ENCODE measurements at regions not wholly inside any gene's neighbourhood (a gene's known extent, or its start where the extent isn't known, plus 50 kb on each side); places are given as distances from the start of the nearest gene placed in this dataset.
"Not testable (repeated sequence)": the region's sequence is repeated elsewhere in the genome, so short reads cannot be mapped to it uniquely, and the experiment has no call there.

DNA sequence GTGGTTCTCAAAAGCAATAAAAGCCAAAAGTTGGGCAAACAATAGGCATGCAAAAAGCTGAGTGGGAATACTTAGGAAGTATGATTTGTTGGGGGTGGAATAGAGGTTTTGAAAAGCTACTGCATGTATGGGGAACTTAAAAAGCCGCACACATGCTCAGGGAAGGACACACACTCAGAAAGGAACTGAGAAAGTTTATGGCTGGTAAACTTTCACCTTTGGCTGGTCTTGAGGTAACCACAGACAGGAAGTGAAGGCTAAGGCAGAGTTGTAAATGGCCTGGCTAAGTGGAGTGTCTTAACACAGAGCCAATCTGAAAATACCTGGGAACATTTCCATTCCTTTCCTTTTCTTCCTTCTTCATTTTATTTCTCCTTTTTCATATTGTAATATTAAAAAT lies 134.5 kb upstream of the EXOC2 start:
- intact Hi-C loops (cut with micrococcal nuclease), result no loop called here
- DNase-seq, result no peak
- ATAC-seq, result no peak

DNA sequence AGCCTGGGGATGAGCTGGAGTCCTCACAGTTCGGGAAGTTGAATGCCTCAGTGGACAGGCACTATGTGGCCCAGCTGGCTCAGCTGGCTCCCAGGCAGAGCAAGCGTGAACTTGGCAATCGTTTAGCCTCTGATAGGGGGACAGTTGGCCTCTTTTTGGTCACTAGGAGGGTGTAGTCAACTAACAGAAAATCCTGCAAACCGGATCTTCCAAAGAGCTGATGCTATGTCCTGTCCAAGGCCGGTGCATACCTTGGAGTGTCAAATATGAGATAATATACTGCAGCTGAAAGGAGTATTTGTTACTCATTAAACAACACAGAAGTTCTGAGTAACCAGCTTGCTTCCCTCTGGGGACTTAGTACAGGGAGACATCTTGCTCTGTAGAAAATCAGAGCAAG lies 126.2 kb upstream of the EXOC2 start:
- ATAC-seq (no peak), DNase-seq (no peak)
- intact Hi-C loops (cut with micrococcal nuclease), result no loop called here

DNA sequence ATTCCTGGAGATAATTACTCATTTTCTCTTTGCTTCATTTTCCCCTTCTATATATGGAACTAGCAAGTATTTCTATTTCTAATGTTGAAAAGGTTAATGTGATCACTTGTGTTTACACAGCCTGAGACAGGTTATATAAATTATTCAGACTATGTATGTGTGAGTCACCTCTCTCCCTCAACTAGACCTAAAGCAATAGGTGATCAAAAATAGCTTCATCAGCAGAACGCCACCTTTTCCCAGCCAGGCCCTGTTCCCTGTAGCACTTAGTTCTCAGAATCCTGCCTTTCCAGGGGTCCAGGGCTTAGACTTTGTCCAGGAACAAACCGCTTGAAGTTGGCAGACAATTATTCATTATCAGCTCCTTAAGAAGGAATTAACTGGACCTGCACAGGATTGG lies 125.3 kb upstream of the EXOC2 start:
- intact Hi-C loops (cut with micrococcal nuclease), result no loop called here
- ATAC-seq (no peak), DNase-seq (no peak)

DNA sequence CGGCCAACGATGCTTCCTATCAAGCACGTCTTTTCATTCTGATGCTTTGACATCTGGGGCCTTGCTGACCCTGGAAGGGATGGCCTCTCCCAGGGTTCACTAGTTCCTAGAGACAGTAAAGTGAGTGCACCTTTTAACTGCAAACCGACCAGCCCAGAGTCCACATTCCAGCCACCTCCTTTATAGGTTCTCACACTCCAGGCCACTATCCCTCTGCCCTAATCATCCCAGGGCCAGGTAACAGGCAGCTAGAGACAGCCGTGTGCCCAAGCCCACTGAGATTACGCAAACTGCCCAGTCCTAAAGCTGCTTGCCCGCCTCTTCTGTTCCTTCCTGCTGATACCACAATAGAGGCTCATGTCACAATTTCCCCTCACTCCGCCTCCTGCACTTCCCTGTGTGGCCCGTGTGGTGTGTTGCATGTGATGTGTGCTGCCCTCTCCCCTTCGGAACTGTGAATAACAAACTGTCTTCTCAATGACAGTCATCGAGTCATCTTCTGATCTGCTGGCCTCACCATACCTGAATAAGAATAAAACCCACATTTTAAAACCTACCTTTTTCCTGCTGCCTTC lies 123.7 kb upstream of the EXOC2 start:
- no peak for ATAC-seq
- intact Hi-C loops (cut with micrococcal nuclease), result no loop called here
- no peak for DNase-seq

DNA sequence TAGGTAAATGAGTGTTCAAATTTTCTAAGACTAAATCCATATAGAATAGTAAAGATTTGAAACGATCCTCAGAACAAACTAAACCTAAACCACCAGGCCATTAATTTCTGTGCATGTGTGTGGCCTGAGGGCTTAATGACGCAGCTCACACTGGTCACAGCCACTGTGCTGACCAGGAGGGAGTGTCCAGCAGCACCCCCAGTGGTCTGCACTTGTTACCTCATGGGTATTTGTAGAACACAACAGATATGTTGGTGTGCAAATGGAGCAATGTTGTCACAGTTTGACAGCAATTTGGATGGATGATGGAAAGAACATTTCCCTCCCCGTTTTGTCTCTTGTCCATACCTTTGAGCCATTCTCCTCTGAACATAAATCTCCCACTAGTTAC lies 122.4 kb upstream of the EXOC2 start:
- DNase-seq, result no peak
- intact Hi-C loops (cut with micrococcal nuclease), result no loop called here
- ATAC-seq, result no peak

DNA sequence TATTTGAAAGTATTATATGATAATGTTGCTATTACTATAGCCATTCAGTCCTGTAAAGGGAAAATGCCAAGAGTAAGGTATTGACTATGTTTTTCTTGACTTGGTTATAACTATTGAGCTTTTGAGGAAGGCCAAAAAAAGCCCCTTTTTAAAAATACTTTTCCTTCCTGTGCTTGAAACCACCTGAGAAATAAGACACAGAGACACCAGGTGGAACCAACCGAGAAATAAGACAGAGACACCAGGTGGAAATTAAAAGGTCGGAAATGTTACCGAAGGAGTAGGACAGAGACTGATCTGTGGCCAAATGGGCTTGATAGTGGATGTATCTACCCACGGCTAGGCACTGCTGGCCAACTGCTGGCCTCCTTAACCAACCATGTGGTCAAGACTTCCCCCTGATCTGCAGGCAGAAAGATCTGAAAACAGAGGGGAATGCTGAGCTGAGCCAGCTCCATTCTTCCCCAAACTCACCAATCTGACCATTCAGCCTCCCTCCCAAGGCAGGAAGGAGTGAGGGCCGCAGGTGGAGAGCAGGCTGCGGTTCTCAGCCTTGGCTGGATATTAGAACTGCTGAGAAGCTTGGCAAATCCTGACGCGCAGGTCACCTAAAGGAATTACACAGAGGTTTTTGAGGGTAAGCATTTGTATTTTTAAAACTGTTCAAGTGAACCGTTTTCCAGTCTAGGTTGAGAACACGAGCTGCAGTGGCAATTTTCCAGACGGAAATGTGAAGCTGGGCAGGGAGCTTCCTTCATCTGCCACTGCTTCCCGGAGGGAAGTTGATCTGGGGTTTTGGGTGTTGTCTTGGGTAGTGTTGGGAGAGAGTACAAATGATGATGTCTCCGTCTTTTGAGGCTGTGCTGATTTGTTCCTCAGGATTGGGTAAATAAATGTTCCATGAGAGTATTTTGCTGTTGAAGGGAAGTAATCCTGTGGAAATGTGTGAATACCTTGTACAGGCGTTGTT lies 121.7 kb upstream of the EXOC2 start:
- DNase-seq (no peak), ATAC-seq (no peak)
- intact Hi-C loops (cut with micrococcal nuclease), result no loop called here

DNA sequence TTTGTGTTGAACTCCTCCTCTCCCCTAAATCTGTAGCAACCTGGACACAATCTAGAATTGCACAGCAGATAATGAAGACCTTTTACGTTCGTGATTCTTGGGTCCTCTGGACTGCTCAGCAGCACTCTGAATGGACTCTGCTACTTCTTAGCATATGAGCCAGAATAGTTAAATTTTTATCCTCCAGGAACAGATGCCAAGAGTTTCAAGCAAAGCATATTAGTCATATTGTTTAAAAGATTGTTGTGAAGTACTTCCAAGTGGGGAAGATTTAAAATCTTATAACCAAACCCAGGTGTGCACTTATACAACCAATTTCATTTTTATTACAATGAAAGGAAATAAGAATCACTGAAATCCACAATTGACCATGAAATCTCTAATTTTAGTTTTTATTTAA lies 118.9 kb upstream of the EXOC2 start:
- ATAC-seq (no peak), DNase-seq (no peak)
- intact Hi-C loops (cut with micrococcal nuclease), result no loop called here

DNA sequence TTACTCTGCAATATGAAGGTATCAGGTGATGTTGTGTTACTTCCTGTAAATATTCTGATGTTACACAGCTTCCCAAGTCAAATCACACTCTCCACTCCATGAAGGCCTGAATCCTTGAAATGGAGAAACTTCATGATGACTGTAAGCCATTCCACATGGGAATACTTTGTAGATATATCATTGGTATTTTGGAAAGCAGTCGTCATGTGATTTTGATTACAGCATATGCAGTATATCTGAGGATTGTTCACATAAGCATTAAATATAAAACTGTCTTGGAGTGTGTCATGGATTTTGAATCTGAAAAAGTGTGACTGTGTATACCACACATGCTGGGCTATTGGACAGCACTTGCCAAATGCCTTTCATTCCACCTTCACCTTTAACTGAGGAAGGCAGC lies 118.3 kb upstream of the EXOC2 start:
- intact Hi-C loops (cut with micrococcal nuclease), result no loop called here
- DNase-seq, result no peak
- no peak for ATAC-seq

DNA sequence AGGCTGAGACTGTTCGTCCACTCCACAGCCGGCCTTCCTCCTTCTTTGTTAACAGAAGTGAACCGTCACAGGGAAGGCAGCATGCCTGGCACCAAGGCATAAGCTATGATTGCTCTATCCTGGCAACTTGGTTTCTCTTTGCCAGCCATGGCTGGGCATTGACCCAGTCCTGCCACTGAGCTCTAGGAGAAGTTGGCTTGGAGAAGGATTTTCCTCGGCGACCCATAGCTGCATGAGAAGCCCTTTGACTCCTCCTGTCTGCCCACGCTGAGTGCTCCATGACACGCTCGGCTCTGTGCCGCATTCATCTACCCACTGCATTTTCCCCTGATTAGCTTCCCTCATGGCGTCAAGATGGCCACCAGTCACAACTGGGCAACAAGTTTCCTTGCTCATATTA lies 111.8 kb upstream of the EXOC2 start:
- intact Hi-C loops (cut with micrococcal nuclease), result no loop called here
- ATAC-seq (no peak), DNase-seq (no peak)

DNA sequence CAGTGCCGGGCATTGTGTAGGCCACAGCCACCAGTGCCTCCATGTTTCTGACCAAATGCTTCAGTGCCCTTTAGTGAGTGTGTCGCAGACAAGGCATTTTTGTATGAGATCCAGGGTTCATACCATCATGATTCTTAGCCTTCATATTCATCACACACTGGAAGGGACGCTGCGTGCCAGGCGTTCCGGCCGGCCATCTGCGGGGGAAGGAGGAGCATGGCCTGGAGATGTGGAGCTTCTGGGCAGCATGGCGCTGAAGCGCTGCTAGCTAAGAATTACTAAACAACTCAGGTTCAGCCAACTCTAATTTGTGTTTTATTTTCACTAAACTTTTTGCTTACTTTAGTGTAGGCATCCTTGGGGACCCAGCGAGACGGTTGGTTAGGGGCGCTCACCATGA lies 111.4 kb upstream of the EXOC2 start:
- intact Hi-C loops (cut with micrococcal nuclease), result no loop called here
- DNase-seq, result no peak
- no peak for ATAC-seq

DNA sequence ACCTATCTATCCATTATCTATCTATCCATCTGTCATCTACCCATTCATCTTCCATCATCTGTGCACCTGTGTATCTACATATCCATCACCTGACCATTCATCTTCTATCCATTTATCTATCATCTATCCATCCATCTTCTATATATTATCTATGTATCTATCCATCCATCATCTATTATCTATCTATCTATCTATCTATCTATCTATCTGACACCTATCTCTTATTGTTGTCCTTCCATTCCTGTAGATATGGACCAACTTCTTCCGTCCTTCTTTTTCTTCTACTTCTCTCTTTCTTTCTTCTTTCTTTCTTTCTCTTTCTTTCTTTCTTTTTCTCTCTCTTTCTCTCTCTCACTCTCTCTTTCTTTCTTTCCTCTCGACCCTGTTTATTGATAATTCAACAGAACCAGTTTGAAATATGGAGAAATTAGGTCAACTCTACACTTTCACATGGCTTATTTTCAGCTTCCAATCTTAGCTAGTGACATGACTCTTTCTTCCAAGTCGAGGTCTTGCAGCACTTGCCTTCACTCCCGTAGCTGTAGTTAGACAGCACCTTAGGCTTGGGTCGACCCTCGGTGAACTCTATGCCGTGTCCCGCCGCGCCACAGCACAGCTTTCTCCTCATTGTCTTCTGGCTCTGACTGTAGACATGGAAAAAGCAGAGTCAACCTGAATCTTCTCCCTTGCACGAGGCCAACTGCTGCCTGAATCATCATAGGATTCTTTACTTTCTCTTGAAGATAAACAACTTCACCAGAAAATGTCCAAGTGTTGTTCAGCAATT lies 110.4 kb upstream of the EXOC2 start:
- DNase-seq, result no peak
- intact Hi-C loops (cut with micrococcal nuclease), result no loop called here
- no peak for ATAC-seq

DNA sequence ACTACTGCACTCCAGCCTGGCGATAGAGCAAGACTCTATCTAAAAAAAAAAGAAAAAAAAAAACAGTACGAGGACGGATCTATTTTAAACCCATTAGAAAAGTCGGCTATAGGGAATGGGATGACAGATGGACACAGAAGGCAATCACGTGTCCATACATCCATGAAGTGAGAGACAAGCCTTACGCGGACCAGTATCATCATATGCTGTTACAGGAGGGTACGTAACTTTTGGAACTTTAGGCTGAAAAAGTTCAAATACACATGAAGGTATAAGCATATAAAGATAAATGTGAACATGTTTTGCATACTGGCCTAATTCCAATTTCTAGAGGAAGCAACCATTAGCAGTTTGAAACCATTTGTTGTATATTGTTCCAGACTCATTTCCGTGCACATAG lies 109.8 kb upstream of the EXOC2 start:
- DNase-seq, result no peak
- intact Hi-C loops (cut with micrococcal nuclease), result no loop called here
- ATAC-seq, result no peak

DNA sequence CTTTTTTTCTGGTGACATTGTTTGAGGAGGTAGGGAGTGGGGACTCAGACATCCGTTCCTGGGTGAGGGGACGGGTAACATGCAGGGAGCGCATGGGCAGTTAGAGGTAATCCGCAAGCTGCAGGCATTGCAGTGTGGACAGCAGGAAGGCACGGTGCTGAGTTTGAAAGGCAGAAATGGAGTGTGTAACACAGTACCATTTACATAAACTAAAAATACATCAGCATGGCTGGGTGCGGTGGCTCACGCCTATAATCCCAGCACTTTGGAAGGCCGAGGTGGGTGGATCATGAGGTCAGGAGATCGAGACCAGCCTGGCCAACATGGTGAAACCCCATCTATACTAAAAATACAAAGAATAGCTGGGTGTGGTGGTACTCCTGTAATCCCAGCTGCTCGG lies 109.3 kb upstream of the EXOC2 start:
- ATAC-seq; intact Hi-C loops (cut with micrococcal nuclease); DNase-seq: not testable (repeated sequence)

DNA sequence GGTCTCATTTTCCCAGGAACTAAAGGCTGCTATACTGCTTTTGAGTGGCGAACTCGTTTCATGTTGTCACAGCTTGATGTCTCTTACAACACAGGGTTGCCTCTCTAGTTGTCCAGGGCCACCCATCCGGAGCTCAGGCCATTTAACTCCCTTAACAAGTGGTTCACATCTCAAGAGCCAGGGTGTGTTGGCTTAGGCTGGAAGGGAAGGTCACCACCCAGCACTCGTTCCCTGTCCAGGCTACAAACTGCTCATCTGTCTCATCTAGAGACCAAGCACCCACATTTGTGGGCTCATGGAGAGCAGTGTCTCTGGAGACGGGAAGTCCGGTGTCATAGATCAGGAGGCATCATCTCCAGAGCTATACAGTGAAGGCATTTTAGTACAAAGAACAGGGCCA lies 106.8 kb upstream of the EXOC2 start:
- intact Hi-C loops (cut with micrococcal nuclease), result loop anchor here (5.0 to 10.0 kb wide), 2 partner anchors 205 to 583 kb away; no protein-coding TSS in a partner anchor
- DNase-seq, result no peak
- no peak for ATAC-seq

DNA sequence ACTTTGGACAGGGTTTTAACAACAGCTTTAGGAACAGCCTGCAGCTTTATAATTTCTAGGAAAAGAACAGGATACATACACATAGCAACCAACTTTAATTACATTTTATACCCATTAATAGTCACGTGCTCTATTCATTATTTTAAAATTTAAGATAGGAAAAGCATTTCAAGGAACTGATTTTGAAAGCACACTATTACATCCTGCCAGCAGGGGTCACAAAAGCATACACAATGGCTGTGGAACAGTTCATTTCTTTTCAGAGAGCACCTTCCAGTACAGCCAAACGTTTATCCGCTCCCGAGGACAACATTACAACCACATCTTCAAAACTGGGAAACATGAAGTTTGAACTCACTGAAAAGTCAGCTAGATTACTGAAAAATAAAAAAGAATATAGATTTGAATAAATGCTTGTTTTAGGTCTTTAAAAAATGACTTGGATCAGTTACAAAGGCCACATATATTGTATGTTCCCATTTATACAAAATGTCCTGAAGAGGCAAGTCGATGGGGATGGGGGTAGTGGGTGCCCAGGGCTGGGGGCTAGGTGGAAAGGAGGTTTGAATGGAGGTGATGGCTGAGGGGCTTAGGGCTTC lies 104.6 kb upstream of the EXOC2 start:
- DNase-seq (no peak), ATAC-seq (peak; percentile 49)
- intact Hi-C loops (cut with micrococcal nuclease), result loop anchor here (5.0 to 10.0 kb wide), 2 partner anchors 203 to 585 kb away; no protein-coding TSS in a partner anchor

DNA sequence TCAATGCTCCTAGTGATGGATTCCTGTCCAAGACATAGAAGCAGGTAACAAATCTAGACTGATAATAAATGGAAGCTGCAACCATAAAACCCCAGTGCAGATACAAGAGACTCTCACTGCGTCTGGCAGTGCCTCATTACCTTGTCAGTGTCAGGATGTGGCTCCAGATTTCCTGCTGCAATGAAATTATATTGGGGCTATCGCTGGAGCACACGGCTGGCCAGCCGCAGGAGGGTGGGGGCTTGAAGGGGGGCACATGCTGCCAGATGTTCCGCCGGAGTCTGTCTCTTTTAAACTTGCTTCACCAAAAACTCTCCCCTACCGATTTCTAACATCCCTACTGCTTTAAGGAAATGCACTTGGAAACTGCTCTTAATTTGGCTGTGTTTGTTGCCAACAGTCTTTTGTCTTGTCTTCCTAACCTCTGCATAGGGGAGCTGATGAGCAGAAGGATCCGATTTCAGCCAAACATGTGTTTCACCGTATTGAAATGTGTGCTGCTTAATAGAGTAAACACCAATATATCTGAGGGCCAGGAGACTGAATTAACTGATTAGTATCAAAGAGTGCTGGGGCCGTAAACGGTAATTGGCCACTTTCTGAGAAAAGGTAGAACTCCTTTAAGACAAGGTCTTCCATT lies 102.2 kb upstream of the EXOC2 start:
- intact Hi-C loops (cut with micrococcal nuclease), result loop anchor here (5.0 to 10.0 kb wide), 2 partner anchors 200 to 587 kb away; no protein-coding TSS in a partner anchor
- ATAC-seq (no peak), DNase-seq (no peak)

DNA sequence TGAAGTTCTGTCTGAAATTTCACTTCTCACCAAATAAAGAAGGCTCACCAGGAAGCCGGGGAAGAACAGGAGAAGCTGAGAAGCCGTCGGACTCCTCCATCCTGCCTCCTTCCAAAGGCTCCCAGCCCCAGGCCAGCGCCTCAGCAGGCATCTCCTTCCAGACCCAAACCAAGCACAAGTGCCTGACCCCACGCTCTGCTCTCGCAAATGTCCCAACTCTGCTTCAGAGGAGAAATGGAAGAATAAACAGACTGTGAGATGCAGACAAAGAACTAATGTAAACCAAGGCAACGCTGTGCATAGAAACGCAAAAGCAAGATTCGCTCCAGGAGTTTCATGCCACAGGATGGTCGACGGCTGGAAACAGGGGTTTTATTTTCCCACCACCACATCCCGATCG lies 100.3 kb upstream of the EXOC2 start:
- intact Hi-C loops (cut with micrococcal nuclease), result loop anchor here (10.0 kb wide), 1 partner anchor 198 kb away; no protein-coding TSS in a partner anchor
- no peak for ATAC-seq
- no peak for DNase-seq

DNA sequence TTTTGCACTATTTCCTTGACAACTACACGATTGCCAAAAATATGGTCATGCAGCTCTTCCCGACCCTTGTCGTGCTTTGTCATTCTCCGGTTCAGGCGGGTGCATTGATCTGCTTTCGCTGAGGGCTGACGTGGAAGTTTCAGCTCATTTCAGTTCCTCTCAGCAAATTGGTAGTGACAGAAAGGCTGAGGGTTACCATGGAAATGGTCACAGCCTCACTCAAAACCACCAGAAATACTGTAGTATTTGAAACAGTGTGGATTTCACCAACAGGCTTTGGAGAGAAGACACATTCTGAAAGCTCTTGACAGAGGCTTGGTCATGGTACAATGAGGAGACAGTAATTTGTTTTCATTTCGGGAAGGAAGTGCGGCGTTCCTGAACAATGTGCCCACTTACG lies 99.7 kb upstream of the EXOC2 start:
- DNase-seq (no peak), ATAC-seq (no peak)
- intact Hi-C loops (cut with micrococcal nuclease), result loop anchor here (10.0 kb wide), 1 partner anchor 198 kb away; no protein-coding TSS in a partner anchor

DNA sequence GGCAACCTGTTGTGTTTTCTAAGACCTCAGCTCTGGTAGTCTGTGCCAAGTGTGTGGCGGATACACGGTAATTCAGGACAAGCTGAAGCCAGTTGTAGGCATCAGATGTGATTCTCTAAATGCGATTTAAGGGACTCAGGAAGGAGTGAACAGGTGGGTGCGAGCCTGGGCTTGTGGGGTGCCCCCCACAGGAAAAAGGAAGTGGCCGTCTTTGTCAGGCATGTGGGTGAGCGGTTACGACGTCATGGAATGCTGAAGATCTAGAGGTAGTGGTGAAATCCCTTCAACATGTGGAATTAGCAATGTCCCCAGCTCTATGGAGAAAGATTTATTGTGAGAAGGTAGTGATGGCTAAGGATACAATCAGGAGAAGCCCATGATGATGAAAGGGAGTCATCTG lies 95.1 kb upstream of the EXOC2 start:
- intact Hi-C loops (cut with micrococcal nuclease), result no loop called here
- ATAC-seq (no peak), DNase-seq (no peak)

Data from left ventricle myocardium superior (tissue), 1 donor.